ENCODE measurements at regions not wholly inside any gene's neighbourhood (a gene's known extent, or its start where the extent isn't known, plus 50 kb on each side); places are given as distances from the start of the nearest gene placed in this dataset.
A peak's percentile ranks its signal among the peaks of the same experiment; 100 is the strongest.

- no peak for DNase-seq
Observed at GRCh38 chr3:152959307-152959706, 124.4 kb downstream of the P2RY1 start.

GRCh38 chr3:152960684-152961083 is 125.8 kb downstream of the P2RY1 start:
- no peak for DNase-seq

GRCh38 chr3:152961323-152961722 is 126.4 kb downstream of the P2RY1 start:
- peak; percentile 35 for DNase-seq

DNA sequence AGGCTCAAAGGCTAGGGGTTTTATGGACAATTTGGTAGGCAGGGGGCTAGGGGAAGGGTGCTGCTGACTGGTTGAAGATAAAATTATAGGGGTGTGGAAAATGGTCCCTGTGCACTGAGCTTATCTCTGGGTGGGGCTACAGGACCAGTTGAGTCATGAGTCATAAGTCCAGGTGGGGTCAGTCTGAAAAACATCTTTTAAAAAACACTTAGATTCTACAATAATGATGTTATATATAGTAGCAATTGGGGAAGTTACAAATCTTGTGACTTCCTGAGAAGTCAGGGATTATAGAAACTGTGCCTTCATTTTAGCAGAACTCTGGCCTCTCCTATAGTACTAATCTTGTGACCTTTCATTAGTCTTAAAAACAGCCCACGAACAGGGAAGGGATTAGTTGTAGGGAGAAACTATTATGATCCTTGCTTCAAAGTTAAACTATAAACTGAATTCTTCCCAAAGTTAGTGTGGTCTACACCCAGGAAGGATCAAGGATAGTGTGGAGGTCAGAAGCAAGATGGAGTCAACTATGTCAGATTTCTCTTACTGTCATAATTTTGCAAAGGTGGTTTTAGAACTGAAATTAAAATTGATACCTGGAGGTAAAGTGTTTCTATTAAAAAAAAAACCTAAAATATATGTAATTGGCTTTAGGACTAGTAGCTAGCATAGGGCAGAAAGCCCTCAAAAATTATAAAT is 130.1 kb downstream of the P2RY1 start:
- no peak for DNase-seq

DNA sequence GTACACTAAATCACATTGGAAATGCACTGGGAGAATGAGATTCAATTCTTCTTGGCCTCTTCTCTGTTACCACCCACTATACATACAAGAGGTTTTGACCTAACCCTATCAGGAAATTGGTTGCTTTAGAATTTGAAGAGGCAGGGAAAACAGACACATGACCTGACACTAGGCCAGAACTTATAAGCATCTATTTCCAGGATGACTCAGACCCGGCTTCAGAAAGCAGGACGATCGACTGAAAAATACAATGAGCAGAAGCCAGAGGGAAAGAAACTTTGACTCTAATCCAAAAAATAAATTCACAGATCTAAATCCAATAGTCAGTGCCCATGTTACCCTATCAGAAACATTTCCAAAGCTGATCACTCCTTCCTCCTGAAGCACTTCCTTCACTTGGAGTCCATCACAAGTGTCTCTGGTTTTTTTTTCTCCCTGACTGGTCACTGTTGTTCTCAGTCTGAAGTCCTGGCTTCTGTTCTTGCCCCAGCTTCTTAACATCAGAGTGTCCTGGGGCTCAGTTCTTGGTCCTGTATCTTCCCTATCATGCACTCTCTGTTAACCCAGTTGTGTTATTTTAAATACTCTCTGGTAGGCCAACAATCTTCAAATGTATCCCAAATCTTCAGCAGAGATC is 133.6 kb downstream of the P2RY1 start:
- no peak for DNase-seq

GRCh38 chr3:152969557-152970300 is 134.8 kb downstream of the P2RY1 start:
- DNase-seq: no peak

GRCh38 chr3:152970851-152971250 is 135.9 kb downstream of the P2RY1 start:
- no peak for DNase-seq

DNA sequence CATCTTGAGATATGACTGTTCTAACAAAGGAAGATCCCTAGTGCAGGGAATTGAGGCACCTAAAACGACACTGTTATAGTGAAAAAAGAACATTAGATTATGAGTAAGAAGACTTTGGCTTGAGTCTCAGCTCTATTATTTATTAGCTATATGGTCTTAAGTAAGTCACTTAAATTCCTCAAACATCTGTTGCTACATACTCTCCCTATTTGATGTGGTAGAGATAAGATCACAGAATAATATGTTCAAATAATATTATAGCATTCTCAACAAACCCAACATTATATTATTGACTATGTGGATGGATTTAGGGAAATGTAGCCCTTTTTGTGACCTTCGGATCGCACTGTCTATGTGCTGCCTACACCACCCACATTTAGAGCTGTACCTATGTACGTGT is 136.9 kb downstream of the P2RY1 start:
- no peak for DNase-seq

- DNase-seq: no peak
Observed at GRCh38 chr3:152973575-152973974, 138.6 kb downstream of the P2RY1 start.

GRCh38 chr3:152976239-152976638 is 141.3 kb downstream of the P2RY1 start:
- no peak for DNase-seq

- no peak for DNase-seq
Observed at GRCh38 chr3:152977366-152977765, 142.4 kb downstream of the P2RY1 start.

DNA sequence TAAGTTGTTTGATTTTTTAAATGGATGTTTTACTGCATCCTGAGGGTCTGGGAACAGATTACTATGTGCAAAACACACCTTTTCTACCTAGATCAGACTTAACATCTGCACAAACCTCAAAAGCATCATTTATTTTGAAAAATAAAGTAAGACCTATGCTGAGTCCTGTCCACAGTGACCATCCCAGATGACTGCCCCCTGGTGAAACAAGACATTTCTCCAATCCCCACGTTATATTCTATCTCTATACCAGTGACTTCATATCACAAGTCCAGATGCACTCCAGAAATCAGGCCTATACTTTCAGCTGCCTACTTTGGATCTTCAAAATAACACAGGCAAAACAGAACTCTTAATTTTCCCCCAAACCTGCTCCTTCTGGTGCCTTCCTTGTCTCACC is 143.2 kb downstream of the P2RY1 start:
- DNase-seq: no peak

DNA sequence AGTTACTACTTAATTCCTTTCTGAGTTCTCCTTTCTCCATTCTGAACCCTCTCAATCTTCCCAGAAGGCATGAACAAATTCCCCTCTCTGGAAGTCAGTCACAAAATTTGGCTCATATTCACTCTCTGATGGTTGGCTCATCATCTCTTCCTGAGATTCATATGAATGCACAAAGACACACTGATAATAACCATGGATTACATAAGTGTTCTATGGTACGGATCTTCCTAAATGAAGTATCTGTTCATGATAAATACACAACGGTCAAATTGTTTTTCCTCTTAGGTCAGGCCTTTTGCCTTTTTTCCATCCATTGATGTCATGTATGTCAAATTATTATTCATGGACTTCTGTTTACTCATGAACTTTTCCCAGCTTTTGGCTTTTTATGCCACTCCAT is 162.6 kb downstream of the P2RY1 start:
- DNase-seq: no peak

DNA sequence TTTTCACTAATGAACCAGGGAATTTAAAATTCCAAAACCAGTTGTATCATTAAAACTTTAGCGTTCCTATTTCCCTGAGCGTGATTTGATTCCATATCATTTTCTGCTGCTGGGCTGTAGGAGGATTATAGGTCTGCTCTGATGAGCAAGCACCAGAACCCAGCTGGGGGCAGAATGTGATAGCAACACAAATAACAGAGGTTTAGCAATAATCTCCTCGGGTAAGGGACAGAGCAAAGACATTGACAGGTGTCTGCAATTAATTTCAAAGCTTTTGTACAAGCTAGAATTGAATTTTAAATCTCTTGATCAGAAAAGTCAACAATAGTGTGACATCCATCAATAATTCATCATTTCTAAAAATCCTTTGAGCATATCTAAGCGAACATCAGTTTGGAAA is 163.4 kb upstream of the RAP2B start:
- DNase-seq: no peak

- no peak for DNase-seq
Observed at GRCh38 chr3:153000325-153000724, 161.7 kb upstream of the RAP2B start.

DNA sequence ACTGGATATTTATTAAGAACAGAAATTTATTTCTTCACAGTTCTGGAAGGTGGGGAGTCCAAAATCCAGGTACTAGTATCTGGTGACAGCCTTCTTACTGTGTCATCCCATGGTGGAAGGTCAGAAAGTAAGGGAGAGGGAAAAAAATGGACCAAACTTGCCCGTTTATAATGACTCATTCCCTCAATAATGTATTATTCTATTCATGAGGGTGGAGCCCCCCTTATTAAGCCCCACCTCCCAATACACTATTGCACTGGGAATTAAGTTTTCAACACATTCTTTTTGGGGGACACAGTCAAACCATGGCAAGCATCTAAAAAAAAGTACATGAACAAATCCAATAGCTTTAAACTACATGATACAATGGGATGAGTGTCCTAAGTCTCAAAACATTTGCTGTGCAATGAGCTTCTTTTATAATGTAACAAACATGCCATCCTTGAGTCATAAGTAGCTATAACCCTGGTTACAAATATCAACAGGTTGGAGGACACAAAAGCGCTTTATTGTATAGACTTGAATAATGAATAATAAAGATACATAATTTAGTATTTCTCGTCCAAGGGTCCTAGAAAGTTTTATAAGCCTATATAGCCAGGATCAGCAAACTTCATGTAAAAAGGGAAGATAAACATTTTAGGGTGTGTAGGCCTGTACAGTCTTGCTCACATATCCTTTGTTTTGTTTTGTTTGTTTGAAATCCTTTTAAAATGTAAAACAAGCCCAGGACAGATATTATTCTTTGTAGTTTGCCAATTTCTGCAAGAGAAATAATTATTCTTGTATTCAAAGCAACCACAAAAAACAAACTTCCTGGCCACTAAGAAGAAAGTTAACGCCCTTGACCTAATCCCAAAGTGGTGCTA is 160.6 kb upstream of the RAP2B start:
- no peak for DNase-seq

DNA sequence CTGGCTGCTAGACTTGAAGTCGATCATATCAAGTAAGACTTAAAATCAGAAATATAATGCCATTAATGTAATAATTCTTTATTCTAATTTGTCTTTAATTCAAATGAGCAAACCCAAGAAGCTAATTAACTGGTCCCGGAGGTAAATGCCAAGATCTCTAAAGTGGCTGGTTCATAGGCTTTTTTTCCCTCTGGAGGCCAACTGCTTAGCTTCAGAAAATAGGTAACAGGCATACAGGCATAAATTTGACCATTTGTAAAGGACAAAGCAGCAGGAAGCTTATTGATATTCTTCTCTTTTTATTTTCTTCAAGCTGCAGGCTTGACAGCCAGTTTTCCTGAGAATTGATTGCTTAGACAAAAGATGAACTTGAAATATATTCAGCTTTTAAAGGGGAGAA is 158.6 kb upstream of the RAP2B start:
- peak; percentile 12 for DNase-seq

GRCh38 chr3:153003862-153004261 is 158.2 kb upstream of the RAP2B start:
- no peak for DNase-seq

- DNase-seq: no peak
Observed at GRCh38 chr3:153008226-153008625, 153.8 kb upstream of the RAP2B start.

DNA sequence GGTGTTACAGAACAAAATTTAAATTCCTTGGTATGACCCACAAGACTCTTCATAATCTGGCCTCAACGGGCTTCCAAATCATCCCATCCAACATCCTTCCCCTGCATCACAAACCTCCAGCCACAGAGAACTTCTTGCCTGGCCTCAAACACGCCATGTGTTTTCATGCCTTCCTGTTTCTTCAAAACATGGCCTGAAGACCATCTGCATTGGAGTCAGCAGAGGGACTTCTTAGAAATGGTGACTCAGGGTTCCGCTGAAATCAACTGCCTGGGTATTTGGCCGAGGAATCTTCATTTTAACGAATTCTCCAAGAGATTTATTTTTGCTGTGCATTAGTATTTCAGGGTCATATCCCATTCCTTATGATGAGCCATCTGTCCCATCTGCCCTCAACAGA is 138.1 kb upstream of the RAP2B start:
- DNase-seq: no peak

- DNase-seq: peak; percentile 70
Observed at GRCh38 chr3:153026026-153026425, 136.0 kb upstream of the RAP2B start.

- no peak for DNase-seq
Observed at GRCh38 chr3:153028381-153028780, 133.6 kb upstream of the RAP2B start.

DNA sequence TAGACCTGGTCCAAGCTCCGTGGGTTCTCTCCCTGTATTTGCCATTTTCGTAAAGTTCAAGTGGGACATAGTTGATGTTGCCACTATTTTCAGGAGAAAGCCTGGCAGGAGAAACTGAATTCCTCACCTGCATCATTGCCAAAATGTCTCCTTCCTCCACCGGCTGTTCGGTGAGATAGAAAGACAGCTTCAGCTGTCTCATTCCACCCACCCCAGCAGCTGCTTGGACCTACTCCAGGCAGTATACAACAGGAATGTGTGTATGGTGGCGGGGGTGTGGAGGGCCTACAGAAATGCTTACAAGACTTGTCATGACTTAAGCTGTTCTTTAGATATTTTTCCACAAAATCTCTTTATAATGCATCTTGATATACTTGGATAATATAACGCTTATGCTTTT is 132.7 kb upstream of the RAP2B start:
- DNase-seq: peak; percentile 29

Measured in NCI-H1105 treated with DMSO at 0.1 percent for 48 hours (cell line).